ENCODE measurements at regions not wholly inside any gene's neighbourhood (a gene's known extent, or its start where the extent isn't known, plus 50 kb on each side); places are given as distances from the start of the nearest gene placed in this dataset.
"Not testable (repeated sequence)": the region's sequence is repeated elsewhere in the genome, so short reads cannot be mapped to it uniquely, and the experiment has no call there.

GRCh38 chr10:36542493-36542892 is 582.9 kb upstream of the ANKRD30A start:
- Histone ChIP-seq H3K9ac (ENCODE audit: low read length) (no peak overlapping the region), H3K27me3 (ENCODE audit: control insufficient read depth, insufficient read depth, low read length) (no peaks in the 10 kb centered on the region), H3K36me3 (ENCODE audit: control insufficient read depth, insufficient read depth, low read length) (no peaks in the 10 kb centered on the region), H3K4me3 (ENCODE audit: low read length) (no peak overlapping the region), H3K4me1 (ENCODE audit: control insufficient read depth, insufficient read depth, low read length) (no peaks in the 10 kb centered on the region), H3K27ac (ENCODE audit: low read depth, low read length) (no peak overlapping the region)

GRCh38 chr10:36540611-36541010 is 584.8 kb upstream of the ANKRD30A start:
- Histone ChIP-seq H3K4me3 (ENCODE audit: low read length) (no peak overlapping the region), H3K4me1 (ENCODE audit: control insufficient read depth, insufficient read depth, low read length) (no peaks in the 10 kb centered on the region), H3K9ac (ENCODE audit: low read length) (no peak overlapping the region), H3K27me3 (ENCODE audit: control insufficient read depth, insufficient read depth, low read length) (no peaks in the 10 kb centered on the region), H3K36me3 (ENCODE audit: control insufficient read depth, insufficient read depth, low read length) (no peaks in the 10 kb centered on the region), H3K27ac (ENCODE audit: low read depth, low read length) (no peak overlapping the region)

- Histone ChIP-seq H3K36me3 (ENCODE audit: control insufficient read depth, insufficient read depth, low read length) (no peaks in the 10 kb centered on the region), H3K9ac (ENCODE audit: low read length) (no peak overlapping the region), H3K4me3 (ENCODE audit: low read length) (no peak overlapping the region), H3K27ac (ENCODE audit: low read depth, low read length) (no peak overlapping the region), H3K27me3 (ENCODE audit: control insufficient read depth, insufficient read depth, low read length) (no peaks in the 10 kb centered on the region), H3K4me1 (ENCODE audit: control insufficient read depth, insufficient read depth, low read length) (no peaks in the 10 kb centered on the region)
These were observed 586.3 kb upstream of the ANKRD30A start for GRCh38 chr10:36538953-36539586.

GRCh38 chr10:36534471-36535002 is 590.9 kb upstream of the ANKRD30A start:
- Histone ChIP-seq H3K9ac (ENCODE audit: low read length) (no peak overlapping the region), H3K4me3 (ENCODE audit: low read length) (no peak overlapping the region), H3K36me3 (ENCODE audit: control insufficient read depth, insufficient read depth, low read length) (no peaks in the 10 kb centered on the region), H3K4me1 (ENCODE audit: control insufficient read depth, insufficient read depth, low read length) (no peaks in the 10 kb centered on the region), H3K27ac (ENCODE audit: low read depth, low read length) (no peak overlapping the region), H3K27me3 (ENCODE audit: control insufficient read depth, insufficient read depth, low read length) (no peaks in the 10 kb centered on the region)

- H3K4me3 ChIP-seq (ENCODE audit: low read length): no peak overlapping the region
These were observed 591.5 kb upstream of the ANKRD30A start for GRCh38 chr10:36533861-36534260.

GRCh38 chr10:36533316-36533715 is 592.1 kb upstream of the ANKRD30A start:
- no peak overlapping the region for H3K4me3 ChIP-seq (ENCODE audit: low read length)
- no peak overlapping the region for H3K9ac ChIP-seq (ENCODE audit: low read length)
- H3K36me3 ChIP-seq (ENCODE audit: control insufficient read depth, insufficient read depth, low read length): no peaks in the 10 kb centered on the region
- no peaks in the 10 kb centered on the region for H3K27me3 ChIP-seq (ENCODE audit: control insufficient read depth, insufficient read depth, low read length)
- no peaks in the 10 kb centered on the region for H3K4me1 ChIP-seq (ENCODE audit: control insufficient read depth, insufficient read depth, low read length)
- no peak overlapping the region for H3K27ac ChIP-seq (ENCODE audit: low read depth, low read length)

More at GRCh38 chr10:36533861-36534260, 591.5 kb upstream of the ANKRD30A start:
- Histone ChIP-seq H3K27ac (ENCODE audit: low read depth, low read length) (no peak overlapping the region), H3K4me1 (ENCODE audit: control insufficient read depth, insufficient read depth, low read length) (no peaks in the 10 kb centered on the region), H3K9ac (ENCODE audit: low read length) (no peak overlapping the region), H3K27me3 (ENCODE audit: control insufficient read depth, insufficient read depth, low read length) (no peaks in the 10 kb centered on the region), H3K36me3 (ENCODE audit: control insufficient read depth, insufficient read depth, low read length) (no peaks in the 10 kb centered on the region)

GRCh38 chr10:36531621-36532020 is 593.8 kb upstream of the ANKRD30A start:
- Histone ChIP-seq H3K36me3 (ENCODE audit: control insufficient read depth, insufficient read depth, low read length) (no peaks in the 10 kb centered on the region), H3K27me3 (ENCODE audit: control insufficient read depth, insufficient read depth, low read length) (no peaks in the 10 kb centered on the region), H3K27ac (ENCODE audit: low read depth, low read length) (no peak overlapping the region), H3K4me3 (ENCODE audit: low read length) (no peak overlapping the region), H3K4me1 (ENCODE audit: control insufficient read depth, insufficient read depth, low read length) (no peaks in the 10 kb centered on the region), H3K9ac (ENCODE audit: low read length) (no peak overlapping the region)

- Histone ChIP-seq H3K27ac (ENCODE audit: low read depth, low read length) (no peak overlapping the region), H3K36me3 (ENCODE audit: control insufficient read depth, insufficient read depth, low read length) (no peaks in the 10 kb centered on the region), H3K27me3 (ENCODE audit: control insufficient read depth, insufficient read depth, low read length) (no peaks in the 10 kb centered on the region), H3K9ac (ENCODE audit: low read length) (no peak overlapping the region), H3K4me1 (ENCODE audit: control insufficient read depth, insufficient read depth, low read length) (no peaks in the 10 kb centered on the region), H3K4me3 (ENCODE audit: low read length) (no peak overlapping the region)
These were observed 599.4 kb upstream of the ANKRD30A start for GRCh38 chr10:36526033-36526432.

- not testable (repeated sequence) for H3K36me3 ChIP-seq (ENCODE audit: control insufficient read depth, insufficient read depth, low read length); H3K9ac ChIP-seq (ENCODE audit: low read length); H3K27ac ChIP-seq (ENCODE audit: low read depth, low read length); H3K4me3 ChIP-seq (ENCODE audit: low read length); H3K4me1 ChIP-seq (ENCODE audit: control insufficient read depth, insufficient read depth, low read length); H3K27me3 ChIP-seq (ENCODE audit: control insufficient read depth, insufficient read depth, low read length)
These were observed 601.3 kb upstream of the ANKRD30A start for GRCh38 chr10:36524126-36524525.

GRCh38 chr10:36519909-36520308 is 605.5 kb upstream of the ANKRD30A start:
- Histone ChIP-seq H3K36me3 (ENCODE audit: control insufficient read depth, insufficient read depth, low read length) (no peaks in the 10 kb centered on the region), H3K4me1 (ENCODE audit: control insufficient read depth, insufficient read depth, low read length) (no peaks in the 10 kb centered on the region), H3K9ac (ENCODE audit: low read length) (no peak overlapping the region), H3K27me3 (ENCODE audit: control insufficient read depth, insufficient read depth, low read length) (no peaks in the 10 kb centered on the region), H3K27ac (ENCODE audit: low read depth, low read length) (no peak overlapping the region), H3K4me3 (ENCODE audit: low read length) (no peak overlapping the region)

- Histone ChIP-seq H3K4me1 (ENCODE audit: control insufficient read depth, insufficient read depth, low read length) (no peaks in the 10 kb centered on the region), H3K36me3 (ENCODE audit: control insufficient read depth, insufficient read depth, low read length) (no peaks in the 10 kb centered on the region), H3K9ac (ENCODE audit: low read length) (no peak overlapping the region), H3K27ac (ENCODE audit: low read depth, low read length) (no peak overlapping the region), H3K27me3 (ENCODE audit: control insufficient read depth, insufficient read depth, low read length) (no peaks in the 10 kb centered on the region), H3K4me3 (ENCODE audit: low read length) (no peak overlapping the region)
These were observed 609.1 kb upstream of the ANKRD30A start for GRCh38 chr10:36516281-36516680.

GRCh38 chr10:36515319-36515718 is 610.1 kb upstream of the ANKRD30A start:
- H3K27me3 ChIP-seq (ENCODE audit: control insufficient read depth, insufficient read depth, low read length): no peaks in the 10 kb centered on the region
- H3K9ac ChIP-seq (ENCODE audit: low read length): no peak overlapping the region
- H3K36me3 ChIP-seq (ENCODE audit: control insufficient read depth, insufficient read depth, low read length): no peaks in the 10 kb centered on the region
- no peak overlapping the region for H3K4me3 ChIP-seq (ENCODE audit: low read length)
- H3K4me1 ChIP-seq (ENCODE audit: control insufficient read depth, insufficient read depth, low read length): no peaks in the 10 kb centered on the region
- H3K27ac ChIP-seq (ENCODE audit: low read depth, low read length): no peak overlapping the region

- Histone ChIP-seq H3K36me3 (ENCODE audit: control insufficient read depth, insufficient read depth, low read length) (no peaks in the 10 kb centered on the region), H3K4me3 (ENCODE audit: low read length) (no peak overlapping the region), H3K4me1 (ENCODE audit: control insufficient read depth, insufficient read depth, low read length) (no peaks in the 10 kb centered on the region), H3K27me3 (ENCODE audit: control insufficient read depth, insufficient read depth, low read length) (no peaks in the 10 kb centered on the region), H3K27ac (ENCODE audit: low read depth, low read length) (no peak overlapping the region), H3K9ac (ENCODE audit: low read length) (no peak overlapping the region)
These were observed 617.7 kb upstream of the ANKRD30A start for GRCh38 chr10:36507715-36508114.

Measured in rectal smooth muscle tissue (tissue), 1 donor.